ENCODE measurements at regions not wholly inside any gene's neighbourhood (a gene's known extent, or its start where the extent isn't known, plus 50 kb on each side); places are given as distances from the start of the nearest gene placed in this dataset.

- CTCF ChIA-PET (ENCODE audit: low intra/inter-chr PET ratio, low total read pairs) = no interaction called here
- Histone ChIP-seq H3K4me3 (replicated peaks in 1 of 3; ENCODE audit: insufficient read depth in 1 of 3, low read depth in 2 of 3, low read length in 3 of 3) (no peak overlapping the region), H3K9ac (ENCODE audit: insufficient read depth, low read depth, low read length) (no peak overlapping the region), H3K36me3 (replicated peaks in 1 of 2; ENCODE audit: control insufficient read depth in 1 of 2, insufficient read depth in 2 of 2, low read length in 2 of 2) (no peaks in the 10 kb centered on the region), H4K20me1 (ENCODE audit: insufficient read depth, low read length) (no peaks in the 10 kb centered on the region), H3K79me2 (ENCODE audit: insufficient read depth, low read length) (no peaks in the 10 kb centered on the region), H3K9me3 (ENCODE audit: low read length) (no peaks in the 10 kb centered on the region), H3K4me1 (ENCODE audit: insufficient read depth, low read length) (no peaks in the 10 kb centered on the region), H2AFZ (ENCODE audit: low read length) (no peak overlapping the region), H3K27ac (ENCODE audit: extremely low read length, insufficient read depth, low read length) (no peak overlapping the region), H3K4me2 (ENCODE audit: low read depth, low read length) (no peak overlapping the region), H3K27me3 (ENCODE audit: control insufficient read depth in 1 of 2, insufficient read depth in 2 of 2, low read length in 2 of 2) (no peaks in the 10 kb centered on the region)
- no TSS peak for BruUV-seq (replicated peaks)
- no peak for FAIRE-seq
- POLR2A ChIA-PET = no interaction called here
- intact Hi-C loops (cut with micrococcal nuclease; ENCODE audit: unreplicated experiment) = no loop called here
- in situ Hi-C loops (cut with HindIII; ENCODE audit: extremely low pct_ligation_motif_present, low pct_unique_long_range_greater_than_20kb) = no loop called here
- DNase-seq (ENCODE audit: low spot score) = no peak
- WGBS (ENCODE audit: low lambda C conversion rate) = 0% methylated on average over 2 of the region's 2 CpGs
- ATAC-seq = no peak
- TF ChIP-seq, protein P1, sequence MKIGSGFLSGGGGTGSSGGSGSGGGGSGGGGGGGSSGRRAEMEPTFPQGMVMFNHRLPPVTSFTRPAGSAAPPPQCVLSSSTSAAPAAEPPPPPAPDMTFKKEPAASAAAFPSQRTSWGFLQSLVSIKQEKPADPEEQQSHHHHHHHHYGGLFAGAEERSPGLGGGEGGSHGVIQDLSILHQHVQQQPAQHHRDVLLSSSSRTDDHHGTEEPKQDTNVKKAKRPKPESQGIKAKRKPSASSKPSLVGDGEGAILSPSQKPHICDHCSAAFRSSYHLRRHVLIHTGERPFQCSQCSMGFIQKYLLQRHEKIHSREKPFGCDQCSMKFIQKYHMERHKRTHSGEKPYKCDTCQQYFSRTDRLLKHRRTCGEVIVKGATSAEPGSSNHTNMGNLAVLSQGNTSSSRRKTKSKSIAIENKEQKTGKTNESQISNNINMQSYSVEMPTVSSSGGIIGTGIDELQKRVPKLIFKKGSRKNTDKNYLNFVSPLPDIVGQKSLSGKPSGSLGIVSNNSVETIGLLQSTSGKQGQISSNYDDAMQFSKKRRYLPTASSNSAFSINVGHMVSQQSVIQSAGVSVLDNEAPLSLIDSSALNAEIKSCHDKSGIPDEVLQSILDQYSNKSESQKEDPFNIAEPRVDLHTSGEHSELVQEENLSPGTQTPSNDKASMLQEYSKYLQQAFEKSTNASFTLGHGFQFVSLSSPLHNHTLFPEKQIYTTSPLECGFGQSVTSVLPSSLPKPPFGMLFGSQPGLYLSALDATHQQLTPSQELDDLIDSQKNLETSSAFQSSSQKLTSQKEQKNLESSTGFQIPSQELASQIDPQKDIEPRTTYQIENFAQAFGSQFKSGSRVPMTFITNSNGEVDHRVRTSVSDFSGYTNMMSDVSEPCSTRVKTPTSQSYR (CRISPR knock-in tag; IDR thresholded peaks at IDR 0.05; ENCODE audit: borderline replicate concordance) = no peak
- TF ChIP-seq ZNF768 (CRISPR knock-in tag; IDR thresholded peaks at IDR 0.05) (no peak), TBL1XR1 (IDR thresholded peaks at IDR 0.05; ENCODE audit: borderline replicate concordance, low read length, partially characterized antibody) (no peak), SCMH1 (CRISPR knock-in tag; IDR thresholded peaks at IDR 0.05; ENCODE audit: borderline replicate concordance) (no peak), ZNF136 (CRISPR knock-in tag; IDR thresholded peaks at IDR 0.05; ENCODE audit: low read depth) (no peak), SMAD9 (CRISPR knock-in tag; IDR thresholded peaks at IDR 0.05) (no peak), SNAI1 (CRISPR knock-in tag; IDR thresholded peaks at IDR 0.05; ENCODE audit: borderline replicate concordance) (no peak), ZNF687 (CRISPR knock-in tag; IDR thresholded peaks at IDR 0.05) (no peak), ZNF800 (CRISPR knock-in tag; IDR thresholded peaks at IDR 0.05) (no peak), SP1 (IDR thresholded peaks at IDR 0.05) (no peak), SP1 (CRISPR knock-in tag; IDR thresholded peaks at IDR 0.05) (no peak), RBFOX2 (IDR thresholded peaks at IDR 0.05; ENCODE audit: low read depth, low read length) (no peak)
- TF ChIP-seq, protein P2, sequence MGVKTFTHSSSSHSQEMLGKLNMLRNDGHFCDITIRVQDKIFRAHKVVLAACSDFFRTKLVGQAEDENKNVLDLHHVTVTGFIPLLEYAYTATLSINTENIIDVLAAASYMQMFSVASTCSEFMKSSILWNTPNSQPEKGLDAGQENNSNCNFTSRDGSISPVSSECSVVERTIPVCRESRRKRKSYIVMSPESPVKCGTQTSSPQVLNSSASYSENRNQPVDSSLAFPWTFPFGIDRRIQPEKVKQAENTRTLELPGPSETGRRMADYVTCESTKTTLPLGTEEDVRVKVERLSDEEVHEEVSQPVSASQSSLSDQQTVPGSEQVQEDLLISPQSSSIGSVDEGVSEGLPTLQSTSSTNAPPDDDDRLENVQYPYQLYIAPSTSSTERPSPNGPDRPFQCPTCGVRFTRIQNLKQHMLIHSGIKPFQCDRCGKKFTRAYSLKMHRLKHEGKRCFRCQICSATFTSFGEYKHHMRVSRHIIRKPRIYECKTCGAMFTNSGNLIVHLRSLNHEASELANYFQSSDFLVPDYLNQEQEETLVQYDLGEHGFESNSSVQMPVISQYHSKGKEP (CRISPR knock-in tag; IDR thresholded peaks at IDR 0.05) = no peak
- TF ChIP-seq, protein P3, sequence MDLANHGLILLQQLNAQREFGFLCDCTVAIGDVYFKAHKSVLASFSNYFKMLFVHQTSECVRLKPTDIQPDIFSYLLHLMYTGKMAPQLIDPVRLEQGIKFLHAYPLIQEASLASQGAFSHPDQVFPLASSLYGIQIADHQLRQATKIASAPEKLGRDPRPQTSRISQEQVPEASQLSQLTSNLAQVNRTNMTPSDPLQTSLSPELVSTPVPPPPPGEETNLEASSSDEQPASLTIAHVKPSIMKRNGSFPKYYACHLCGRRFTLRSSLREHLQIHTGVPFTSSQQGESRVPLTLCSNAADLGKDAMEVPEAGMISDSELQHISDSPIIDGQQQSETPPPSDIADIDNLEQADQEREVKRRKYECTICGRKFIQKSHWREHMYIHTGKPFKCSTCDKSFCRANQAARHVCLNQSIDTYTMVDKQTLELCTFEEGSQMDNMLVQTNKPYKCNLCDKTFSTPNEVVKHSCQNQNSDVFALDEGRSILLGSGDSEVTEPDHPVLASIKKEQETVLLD (CRISPR knock-in tag; IDR thresholded peaks at IDR 0.05; ENCODE audit: low read depth) = no peak
These were observed 70.1 kb upstream of the TMLHE start for GRCh38 chrX:155682834-155683233.
